B cell (primary cell): ENCODE measurements at regions not wholly inside any gene's neighbourhood (a gene's known extent, or its start where the extent isn't known, plus 50 kb on each side); places are given as distances from the start of the nearest gene placed in this dataset.

Experiments used
- EZH2 ChIP-seq: IDR thresholded peaks from 2 replicates; pipeline ENCODE4 v1.6.1; 2012; ENCODE audit warnings: borderline replicate concordance, low read depth, mild to moderate bottlenecking, moderate library complexity, low read length; ENCODE audit not compliant: insufficient read depth, poor library complexity, severe bottlenecking
- TF ChIP-seq, protein P1 (sequence below): fragments of 200-600 bp; IDR thresholded peaks from one replicate; pipeline ENCODE4 v1.8.0; 2022; ENCODE audit warnings: antibody characterized with exemption, mild to moderate bottlenecking

GRCh38 chr20:62560162-62560561, 82.1 kb upstream of the SLCO4A1 start:
- TF ChIP-seq, protein P1, sequence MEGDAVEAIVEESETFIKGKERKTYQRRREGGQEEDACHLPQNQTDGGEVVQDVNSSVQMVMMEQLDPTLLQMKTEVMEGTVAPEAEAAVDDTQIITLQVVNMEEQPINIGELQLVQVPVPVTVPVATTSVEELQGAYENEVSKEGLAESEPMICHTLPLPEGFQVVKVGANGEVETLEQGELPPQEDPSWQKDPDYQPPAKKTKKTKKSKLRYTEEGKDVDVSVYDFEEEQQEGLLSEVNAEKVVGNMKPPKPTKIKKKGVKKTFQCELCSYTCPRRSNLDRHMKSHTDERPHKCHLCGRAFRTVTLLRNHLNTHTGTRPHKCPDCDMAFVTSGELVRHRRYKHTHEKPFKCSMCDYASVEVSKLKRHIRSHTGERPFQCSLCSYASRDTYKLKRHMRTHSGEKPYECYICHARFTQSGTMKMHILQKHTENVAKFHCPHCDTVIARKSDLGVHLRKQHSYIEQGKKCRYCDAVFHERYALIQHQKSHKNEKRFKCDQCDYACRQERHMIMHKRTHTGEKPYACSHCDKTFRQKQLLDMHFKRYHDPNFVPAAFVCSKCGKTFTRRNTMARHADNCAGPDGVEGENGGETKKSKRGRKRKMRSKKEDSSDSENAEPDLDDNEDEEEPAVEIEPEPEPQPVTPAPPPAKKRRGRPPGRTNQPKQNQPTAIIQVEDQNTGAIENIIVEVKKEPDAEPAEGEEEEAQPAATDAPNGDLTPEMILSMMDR, result no peak
- no peak for TF ChIP-seq EZH2
